Suppressor macrophage (primary cell): ENCODE measurements at regions not wholly inside any gene's neighbourhood (a gene's known extent, or its start where the extent isn't known, plus 50 kb on each side); places are given as distances from the start of the nearest gene placed in this dataset.
"Not testable (repeated sequence)": the region's sequence is repeated elsewhere in the genome, so short reads cannot be mapped to it uniquely, and the experiment has no call there.

Experiments
- DNase-seq, 4 experiments: peaks; one replicate each; pipeline ENCODE4 v3.0.0-alpha.2; 2020 to 2022

DNA sequence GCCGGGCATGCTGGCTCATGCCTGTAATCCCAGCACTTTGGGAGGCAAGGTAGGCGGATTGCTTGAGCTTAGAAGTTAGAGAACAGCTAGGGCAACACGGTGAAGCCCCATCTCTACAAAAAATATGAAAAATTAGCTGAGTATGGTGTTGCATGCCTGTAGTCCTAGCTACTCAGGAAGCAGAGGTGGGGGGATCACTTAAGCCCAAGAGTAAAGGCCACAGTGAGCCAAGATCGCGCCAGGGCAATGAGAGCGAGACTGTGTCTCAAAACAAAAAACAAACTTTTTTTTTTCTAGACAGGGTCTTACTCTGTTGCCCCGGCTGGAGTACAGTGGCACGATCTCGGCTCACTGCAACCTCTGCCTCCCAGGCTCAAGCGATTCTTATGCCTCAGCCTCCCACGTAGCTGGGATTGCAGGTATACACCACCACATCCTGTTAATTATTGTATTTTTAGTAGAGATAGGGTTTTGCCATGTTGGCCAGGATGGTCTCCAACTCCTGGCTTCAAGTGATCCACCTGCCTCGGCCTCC, 307.5 kb downstream of the GOLGA6L6 start:
- DNase-seq: not testable (repeated sequence)

DNA sequence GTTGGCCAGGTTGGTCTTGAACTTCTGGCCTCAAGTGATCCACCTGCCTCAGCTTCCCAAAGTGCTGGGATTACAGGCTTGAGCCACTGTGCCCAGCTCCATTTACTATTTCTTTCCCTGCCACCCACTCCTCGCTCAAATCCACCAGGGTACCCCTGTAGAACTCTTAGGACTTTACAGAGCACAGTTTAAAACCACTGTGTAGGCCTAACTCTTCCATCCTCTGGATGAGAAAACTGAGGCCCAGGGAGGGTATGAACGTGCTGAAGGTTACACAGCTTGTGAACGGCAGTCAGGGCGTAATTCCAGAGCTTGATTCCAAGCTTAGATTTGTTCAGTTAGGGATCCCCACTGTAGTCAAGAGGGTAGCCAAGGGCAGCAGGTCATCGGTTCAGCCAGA, 309.1 kb downstream of the GOLGA6L6 start:
- not testable (repeated sequence) for DNase-seq

DNA sequence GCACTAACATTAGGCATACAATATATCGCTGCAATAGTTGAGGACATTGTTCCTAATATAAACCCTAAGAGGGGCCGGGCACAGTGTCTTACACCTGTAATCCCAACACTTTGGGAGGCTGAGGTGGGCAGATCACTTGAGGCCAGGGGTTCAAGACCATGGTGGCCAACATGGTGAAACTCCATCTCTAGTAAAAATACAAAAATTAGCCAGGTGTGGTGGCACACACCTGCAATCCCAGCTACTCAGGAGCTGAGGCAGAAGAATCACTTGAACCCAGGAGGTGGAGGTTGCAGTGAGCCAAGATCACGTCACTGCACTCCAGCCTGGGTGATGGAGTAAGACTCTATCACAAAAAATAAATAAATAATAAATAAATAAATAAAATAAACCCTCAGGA, 310.9 kb downstream of the GOLGA6L6 start:
- not testable (repeated sequence) for DNase-seq

DNA sequence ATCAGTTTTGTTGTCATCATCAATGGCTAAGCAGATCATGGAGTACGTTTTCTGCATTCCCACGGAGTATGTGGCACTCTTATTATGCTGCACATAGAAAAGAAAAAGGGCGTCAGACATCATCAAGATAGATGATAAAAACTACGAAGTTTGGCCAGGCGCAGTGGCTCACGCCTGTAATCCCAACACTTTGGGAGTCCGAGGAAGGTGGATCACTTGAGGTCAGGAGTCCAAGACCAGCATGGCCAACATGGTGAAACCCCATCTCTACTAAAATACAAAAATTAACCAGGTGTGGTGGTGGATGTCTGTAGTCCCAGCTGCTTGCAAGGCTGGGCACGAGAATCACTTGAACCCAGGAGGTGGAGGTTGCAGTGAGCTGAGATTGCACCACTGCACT, 312.8 kb downstream of the GOLGA6L6 start:
- DNase-seq: not testable (repeated sequence)

DNA sequence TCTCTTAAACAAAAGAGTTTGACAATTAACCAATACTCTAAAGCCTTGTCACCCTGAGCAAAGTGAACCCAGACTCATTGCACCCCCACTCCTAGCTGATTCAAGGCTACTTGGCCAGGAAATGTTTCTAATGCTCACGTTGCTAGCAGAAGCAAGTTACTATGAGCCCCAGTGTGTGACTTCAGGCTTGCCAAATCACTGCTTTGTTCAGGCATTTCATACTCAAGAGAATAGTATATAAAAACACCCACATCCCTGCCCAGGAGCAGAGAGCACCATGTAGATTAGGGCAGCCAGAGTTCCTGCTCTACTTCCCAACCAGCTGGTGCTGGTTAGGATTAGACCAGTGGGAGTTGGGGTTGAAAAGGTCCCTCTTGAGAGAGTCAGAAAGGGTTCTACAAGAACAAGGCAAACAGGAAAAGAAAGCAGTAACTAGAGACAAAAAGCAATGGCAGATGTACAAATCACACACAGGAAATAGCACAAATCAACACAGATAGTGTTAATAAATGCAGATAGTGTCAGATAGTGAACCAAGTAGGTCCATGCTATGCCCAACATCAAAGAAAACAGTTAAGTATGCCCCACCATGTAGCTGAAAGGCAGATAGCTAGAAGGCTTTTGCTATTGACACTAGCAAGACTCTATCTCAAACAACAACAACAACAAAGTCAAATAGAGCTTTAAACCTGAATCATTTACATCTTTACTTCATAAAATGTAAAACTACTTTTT, 314.3 kb downstream of the GOLGA6L6 start:
- not testable (repeated sequence) for DNase-seq

DNA sequence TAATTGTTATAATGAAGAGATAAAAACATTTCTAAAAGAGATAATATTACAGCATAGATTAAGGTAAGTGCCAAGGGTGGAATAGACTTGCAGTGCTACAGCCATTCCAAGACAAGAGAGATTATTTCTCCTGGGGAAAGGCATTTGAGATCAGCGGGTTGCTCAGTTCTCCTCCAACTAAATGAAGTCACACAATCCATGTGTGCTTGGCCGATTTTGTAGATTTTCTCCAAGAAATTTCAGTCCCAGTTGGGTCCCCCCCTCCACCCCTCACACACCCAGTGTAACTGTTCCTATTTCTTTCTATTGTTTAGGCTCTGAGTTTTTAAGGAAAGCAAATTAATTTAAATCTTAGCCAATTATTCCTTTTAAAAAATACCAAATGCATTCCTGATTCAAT, 315.1 kb downstream of the GOLGA6L6 start:
- DNase-seq: not testable (repeated sequence)

DNA sequence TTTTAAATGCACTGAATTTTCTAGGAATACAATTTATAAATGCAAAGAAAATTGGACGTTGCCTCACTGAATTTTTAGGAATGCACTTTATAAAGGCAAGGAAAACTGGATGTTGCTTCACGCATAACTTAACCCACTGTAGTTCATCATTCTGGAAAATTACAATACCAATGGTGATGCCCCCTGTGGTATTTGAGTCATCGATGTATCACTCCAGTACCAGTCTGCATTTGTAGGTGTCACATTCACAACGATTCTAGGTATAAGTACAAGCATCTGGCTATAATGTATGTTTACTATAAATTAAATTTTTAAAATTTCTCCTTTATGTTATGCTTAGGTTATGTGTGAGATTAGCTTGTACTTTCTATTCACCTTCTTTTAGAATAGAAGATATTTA, 320.5 kb downstream of the GOLGA6L6 start:
- not testable (repeated sequence) for DNase-seq

DNA sequence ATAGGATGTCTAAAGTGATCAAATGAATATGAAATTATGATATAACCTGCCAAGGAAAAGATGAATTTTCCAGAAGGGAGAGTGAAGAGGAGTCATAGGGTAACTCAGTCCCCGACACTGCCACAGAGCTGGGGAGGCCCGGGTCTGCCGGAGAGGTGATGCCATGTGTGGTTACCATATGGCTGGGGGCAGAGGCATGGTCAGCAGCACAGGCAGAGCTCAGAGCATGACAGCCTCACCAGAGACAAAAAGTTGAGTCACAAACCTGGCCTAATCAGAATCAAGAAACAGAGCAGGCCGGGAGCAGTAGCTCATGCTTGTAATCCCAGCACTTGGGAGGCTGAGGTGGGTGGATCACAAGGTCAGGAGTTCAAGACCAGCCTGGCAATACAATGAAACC, 322.4 kb downstream of the GOLGA6L6 start:
- not testable (repeated sequence) for DNase-seq

DNA sequence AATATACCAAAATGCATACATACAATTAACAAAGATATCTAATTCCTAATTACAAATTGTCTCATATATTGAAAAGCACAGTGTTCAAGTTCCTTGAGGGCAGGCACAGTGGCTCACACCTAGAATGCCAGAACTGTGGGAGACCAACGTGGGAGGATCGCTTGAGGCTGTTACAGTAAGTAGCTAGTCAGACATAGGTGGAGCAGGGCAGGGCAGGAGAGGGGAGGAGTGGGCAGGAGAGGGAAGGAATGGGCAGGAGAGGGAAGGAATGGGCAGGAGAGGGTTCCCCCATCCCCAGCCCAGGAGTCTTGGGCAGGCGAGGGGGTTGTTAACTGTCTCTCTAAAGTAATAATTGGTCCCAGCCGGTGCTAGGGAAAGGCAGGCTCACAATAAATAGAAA, 325.9 kb downstream of the GOLGA6L6 start:
- not testable (repeated sequence) for DNase-seq

DNA sequence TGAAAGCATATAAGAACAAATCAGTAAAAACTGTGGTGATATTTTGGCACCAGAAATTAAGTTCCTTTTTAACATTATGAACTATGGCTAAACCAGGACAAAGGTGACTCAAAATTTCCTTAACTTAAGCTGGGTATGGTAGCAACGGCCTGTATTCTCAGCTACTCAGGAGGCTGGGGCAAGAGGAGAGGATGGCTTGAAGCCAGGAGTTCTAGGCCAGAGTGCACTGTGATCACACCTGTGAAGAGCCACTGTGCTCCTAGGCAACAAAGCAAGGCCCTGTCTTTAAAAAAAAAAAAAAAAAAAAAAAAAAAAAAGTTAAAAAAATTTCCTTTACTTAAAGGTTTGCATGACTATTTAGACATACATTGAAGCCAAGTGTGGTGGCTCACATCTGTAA, 327.5 kb downstream of the GOLGA6L6 start:
- DNase-seq: not testable (repeated sequence)

DNA sequence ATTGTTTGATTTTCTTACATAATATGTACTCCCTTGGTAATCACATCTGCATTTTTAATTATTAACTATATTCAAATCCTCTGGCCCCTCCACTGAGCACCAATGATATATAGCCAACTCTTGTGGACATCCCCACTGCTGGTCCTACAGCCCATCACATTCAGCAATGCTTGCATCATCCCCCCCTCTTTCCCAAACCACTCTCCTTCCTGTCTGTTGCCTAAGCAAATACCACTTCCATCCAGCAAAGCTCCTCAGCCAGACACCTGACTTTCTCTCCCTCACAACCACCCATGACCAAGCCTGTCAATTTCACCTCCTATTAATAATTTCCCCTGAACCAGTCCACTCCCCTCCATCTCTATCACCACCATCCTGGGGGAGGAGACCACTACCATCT, 330.1 kb downstream of the GOLGA6L6 start:
- not testable (repeated sequence) for DNase-seq

DNA sequence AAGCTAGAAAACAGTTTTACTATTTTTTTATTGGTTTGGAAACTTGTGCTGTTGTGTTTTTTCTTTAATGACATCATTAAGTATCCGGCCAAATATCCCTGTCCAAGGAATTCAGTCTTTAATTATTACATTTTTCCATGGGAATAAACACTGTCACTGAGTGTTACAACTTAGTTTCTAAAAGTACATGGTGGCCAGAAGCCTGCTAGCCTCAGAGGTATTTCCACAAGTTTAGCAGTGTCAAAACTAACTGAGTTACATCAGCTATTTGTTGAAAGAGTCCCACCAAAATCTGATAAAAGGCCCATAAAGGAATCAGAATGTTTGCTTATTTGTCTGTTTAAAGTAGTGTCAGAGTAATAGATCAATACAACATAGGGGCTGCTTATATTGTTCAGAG, 331.6 kb downstream of the GOLGA6L6 start:
- not testable (repeated sequence) for DNase-seq

DNA sequence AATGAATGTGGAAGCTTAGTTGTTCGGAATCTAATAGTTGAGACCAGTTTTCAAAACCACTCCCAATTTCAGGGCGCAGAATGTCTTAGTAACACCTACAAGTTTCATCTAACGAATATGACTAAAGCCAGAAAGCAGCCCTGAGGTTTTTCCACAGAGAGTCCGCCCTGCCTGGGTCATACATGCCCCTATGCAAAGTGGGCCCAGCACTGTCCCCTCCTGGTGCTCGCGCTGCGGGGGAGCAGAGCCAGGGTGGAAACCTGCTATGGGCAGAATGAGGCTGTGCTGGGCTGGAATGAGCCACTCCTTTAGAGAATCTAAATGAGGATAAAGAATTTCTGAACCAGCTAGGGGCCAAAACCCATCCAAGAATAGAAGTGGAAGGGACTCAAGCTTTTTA, 334.0 kb downstream of the GOLGA6L6 start:
- not testable (repeated sequence) for DNase-seq

DNA sequence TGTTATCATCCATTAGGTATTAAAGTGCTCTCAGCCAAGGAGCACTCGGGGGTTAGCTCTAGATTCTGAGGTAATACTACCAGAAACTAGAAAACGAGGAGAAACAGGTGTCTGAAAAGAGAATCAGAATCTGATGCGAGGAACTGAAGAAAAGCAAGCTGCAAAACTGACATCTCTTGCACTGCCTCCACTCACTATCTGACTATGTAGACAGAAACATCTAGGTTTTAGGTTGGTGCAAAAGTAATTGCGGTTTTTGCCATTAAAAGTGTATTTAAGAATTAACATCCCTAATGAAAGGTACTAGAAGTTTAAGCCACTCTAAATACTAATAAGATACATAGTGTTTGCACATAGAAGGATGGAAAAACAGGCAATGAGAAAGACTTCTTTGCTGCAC, 334.4 kb downstream of the GOLGA6L6 start:
- DNase-seq: not testable (repeated sequence)

DNA sequence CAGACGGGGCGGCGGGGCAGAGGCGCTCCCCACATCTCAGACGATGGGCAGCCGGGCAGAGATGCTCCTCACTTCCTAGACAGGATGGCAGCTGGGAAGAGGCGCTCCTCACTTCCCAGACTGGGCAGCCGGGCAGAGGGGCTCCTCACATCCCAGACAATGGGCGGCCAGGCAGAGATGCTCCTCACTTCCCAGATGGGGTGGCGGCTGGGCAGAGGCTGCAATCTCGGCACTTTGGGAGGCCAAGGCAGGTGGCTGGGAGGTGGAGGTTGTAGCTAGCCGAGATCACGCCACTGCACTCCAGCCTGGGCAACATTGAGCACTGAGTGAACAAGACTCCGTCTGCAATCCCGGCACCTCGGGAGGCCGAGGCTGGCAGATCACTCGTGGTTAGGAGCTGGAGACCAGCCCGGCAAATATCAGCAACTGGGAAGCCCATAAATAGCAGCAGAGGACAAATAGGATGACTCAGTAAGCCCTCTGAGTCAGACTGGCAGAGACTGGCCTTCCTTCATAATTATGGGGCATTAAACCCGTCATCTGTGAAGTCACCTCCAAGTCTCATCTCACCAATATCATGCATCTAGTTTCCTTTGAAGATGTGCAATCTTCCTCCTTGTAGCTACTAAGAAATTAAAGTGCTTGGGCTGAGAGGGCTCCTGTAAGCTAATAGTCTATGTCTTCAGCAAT, 337.3 kb downstream of the GOLGA6L6 start:
- DNase-seq: peak in 2 of 4 experiments; percentile 13 to 19

DNA sequence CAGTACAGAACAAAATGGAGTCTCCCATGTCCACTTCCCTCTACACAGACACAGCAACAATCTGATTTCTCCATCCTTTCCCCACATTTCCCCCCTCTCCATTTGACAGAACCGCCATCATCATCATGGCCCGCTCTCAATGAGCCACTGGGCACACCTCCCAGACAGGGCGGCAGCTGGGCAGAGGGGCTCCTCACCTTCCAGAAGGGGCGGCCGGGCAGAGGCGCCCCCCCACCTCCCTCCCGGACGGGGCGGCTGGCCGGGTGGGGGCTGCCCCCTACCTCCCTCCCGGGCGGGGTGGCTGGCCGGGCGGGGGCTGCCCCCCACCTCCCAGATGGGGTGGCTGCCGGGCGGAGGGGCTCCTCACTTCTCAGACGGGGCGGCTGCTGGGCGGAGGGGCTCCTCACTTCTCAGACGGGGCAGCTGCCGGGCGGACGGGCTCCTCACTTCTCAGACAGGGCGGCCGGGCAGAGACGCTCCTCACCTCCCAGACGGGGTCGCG, 337.9 kb downstream of the GOLGA6L6 start:
- not testable (repeated sequence) for DNase-seq

DNA sequence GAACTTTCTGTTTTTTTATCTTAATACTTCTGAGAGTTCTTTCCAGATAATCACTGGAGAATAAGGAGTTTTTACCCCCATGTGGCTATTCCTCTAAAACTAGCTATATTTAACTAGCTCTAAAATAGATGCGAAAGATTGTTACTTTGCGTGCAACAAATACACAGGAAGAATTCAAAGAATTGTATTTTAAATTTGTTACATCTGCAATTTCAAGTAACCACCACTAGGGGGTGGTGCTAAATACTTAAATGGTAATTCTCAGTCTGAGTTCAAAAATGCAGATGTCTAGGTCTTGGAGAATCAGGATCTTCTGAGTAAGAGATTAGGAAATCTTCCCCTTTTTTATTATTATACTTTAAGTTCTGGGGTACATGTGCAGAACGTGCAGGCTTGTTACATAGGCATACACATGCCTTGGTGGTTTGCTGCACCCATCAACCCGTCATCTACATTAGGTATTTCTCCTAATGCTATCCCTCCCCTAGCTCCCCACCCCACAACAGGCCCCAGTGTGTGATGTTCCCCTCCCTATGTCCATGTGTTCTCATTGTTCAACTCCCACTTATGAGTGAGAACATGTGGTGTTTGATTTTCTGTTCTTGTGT, 346.9 kb downstream of the GOLGA6L6 start:
- not testable (repeated sequence) for DNase-seq

DNA sequence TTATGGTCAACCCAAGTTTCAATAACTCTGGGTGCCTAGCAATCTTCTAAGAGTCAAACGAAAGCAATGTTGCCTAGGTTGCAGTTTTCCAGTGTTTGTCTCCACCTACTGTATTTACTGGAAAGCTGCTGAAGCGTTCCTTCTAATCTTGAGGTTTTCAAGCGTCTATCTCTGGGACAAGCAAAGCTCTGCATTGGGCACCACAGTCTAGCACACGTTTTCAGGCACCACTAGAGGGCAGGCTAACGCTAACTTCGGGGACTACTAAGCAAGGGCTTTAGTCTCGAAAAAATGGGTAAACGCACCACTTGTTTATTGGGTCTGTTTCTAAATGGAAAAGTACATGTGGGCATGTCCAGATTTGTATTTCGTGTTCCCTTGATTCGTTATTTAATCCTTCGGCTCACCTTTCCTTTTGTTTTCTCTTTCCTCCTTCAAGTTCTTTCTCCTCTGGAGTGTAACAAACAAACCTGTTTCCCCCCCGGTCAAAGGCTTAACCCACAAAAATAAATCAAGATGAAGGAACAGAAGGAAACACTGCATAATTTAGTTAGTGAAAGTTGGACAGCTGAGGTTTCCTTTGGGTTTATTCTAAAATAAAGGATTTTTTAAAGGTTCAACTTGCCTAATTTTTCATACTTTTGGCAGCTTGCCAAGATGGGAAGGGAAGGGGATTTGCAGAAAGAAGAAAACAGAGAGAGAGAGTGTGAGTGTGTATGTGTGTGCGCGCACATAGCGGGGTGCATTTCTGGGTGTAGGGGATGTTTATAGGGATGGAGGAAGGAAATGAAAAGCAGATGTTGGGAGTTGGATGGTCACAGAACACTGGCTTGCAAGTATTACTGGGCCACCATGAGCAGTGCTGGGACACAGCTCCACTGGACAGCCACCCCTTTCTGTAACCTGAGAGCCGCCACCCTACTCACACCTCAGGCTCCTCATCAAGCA, 348.3 kb downstream of the GOLGA6L6 start:
- peak; percentile 15 to 59 (median 26) for DNase-seq

DNA sequence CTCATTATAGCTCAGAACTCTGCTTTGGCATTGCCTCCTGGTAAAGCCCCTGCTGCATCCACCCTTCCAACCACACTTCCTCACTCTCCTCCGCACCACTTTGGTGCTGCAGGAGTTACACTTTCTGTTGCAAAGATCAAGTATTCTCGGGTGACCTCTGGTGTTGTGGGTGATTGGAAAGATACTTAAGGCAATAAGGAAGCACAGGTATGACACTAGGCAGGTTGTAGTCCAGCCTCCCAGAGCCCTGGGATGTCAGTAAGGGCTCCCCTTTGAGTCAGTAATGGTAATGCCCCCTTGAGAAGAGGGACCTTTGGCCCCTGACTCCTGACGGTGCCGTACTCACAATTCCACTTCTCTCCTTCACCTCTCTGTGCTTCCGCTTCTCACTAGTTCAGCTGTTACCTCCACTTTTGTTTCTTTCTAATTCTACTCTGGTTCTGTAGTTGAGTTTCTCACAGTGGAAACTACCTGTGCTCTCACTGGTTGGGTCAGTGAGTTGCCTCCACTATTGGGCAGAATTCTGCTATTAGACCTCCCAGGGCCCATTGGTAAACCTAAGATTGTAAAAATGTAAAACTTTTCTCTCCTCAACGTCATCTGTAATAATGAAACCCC, 350.0 kb downstream of the GOLGA6L6 start:
- not testable (repeated sequence) for DNase-seq

DNA sequence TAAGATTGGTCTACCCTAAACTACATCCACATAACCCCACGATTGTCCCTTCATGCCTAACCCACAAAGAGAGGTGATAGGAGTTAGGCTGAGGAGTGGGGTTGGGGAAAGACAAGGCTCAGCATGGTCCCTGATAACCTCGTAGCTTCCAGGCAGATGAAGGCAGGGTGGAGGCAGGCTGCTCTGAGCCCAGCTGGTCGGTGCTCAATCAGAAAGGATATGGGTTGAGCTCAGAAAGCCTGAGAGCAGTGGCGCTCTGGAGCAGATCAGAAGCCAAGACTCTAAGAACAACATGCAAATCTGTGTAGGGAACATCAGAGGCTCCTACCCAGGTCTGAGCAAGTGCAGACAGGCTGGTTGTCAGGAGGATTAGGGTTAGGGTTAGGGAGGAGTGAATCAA, 353.0 kb downstream of the GOLGA6L6 start:
- DNase-seq: not testable (repeated sequence)
